HCT116 (cell line): ENCODE measurements at regions not wholly inside any gene's neighbourhood (a gene's known extent, or its start where the extent isn't known, plus 50 kb on each side); places are given as distances from the start of the nearest gene placed in this dataset.
"Not testable (repeated sequence)": the region's sequence is repeated elsewhere in the genome, so short reads cannot be mapped to it uniquely, and the experiment has no call there.

ENCODE experiments used
- ATAC-seq: fragments of 200-7000 bp; cut with Tn5 transposase; 2 replicates; pipeline ENCODE4 v1.9.1; 2020; ENCODE audit warnings: mild to moderate bottlenecking, moderate library complexity
- BruUV-seq: library from RNA; stranded (reverse); fragments of 400-500 nt; replicated peaks from 2 replicates; lab custom pipeline; 2021; lab: Mats Ljungman, UMichigan
- CTCF ChIA-PET: fragments of 300-600 bp; sonication (Branson Sonifier 250); formaldehyde crosslinking; loops from one replicate; lab custom pipeline; 2021; ENCODE audit warnings: antibody characterized with exemption; lab: Charles Lee
- POLR2A ChIA-PET: fragments of 300-600, 350-600 bp; sonication (Branson Sonifier 250); formaldehyde crosslinking; loops from one replicate; lab custom pipeline; 2021; ENCODE audit warnings: antibody characterized with exemption; lab: Charles Lee
- RAD21 ChIA-PET, 2 experiments: fragments of 300-600 bp; sonication (Branson Sonifier 250); formaldehyde crosslinking; loops; one replicate each; lab custom pipeline; 2023; ENCODE audit warnings: low total read pairs in 2 of 2; ENCODE audit not compliant: uncharacterized antibody in 2 of 2, unreplicated experiment in 2 of 2, low non-redundant PET in 1 of 2; lab: Charles Lee
- DNase-seq: peaks from one replicate; pipeline ENCODE4 v3.0.0-alpha.2; 2010; ENCODE audit warnings: low read depth, low spot score
- H2AFZ ChIP-seq: fragments of 200-600 bp; shearing (Covaris generic), sonication (generic); 2 replicates; pipeline ENCODE4 v1.6.1; 2017; ENCODE audit warnings: low read depth, mixed run types, mixed read lengths, antibody characterized with exemption, low read length; ENCODE audit not compliant: poor library complexity, severe bottlenecking
- H3K27ac ChIP-seq: 2 replicates; pipeline ENCODE4 v1.5.1; 2012; ENCODE audit warnings: low read depth, low read length
- H3K27me3 ChIP-seq: fragments of 200-600 bp; sonication (generic); 2 replicates; pipeline ENCODE4 v1.6.1; 2016; ENCODE audit warnings: mixed run types, low read length, mixed read lengths; ENCODE audit not compliant: insufficient read depth
- H3K36me3 ChIP-seq, 2 experiments: fragments of 200-500 bp in 1 of 2; fragments of 200-600 bp in 1 of 2; sonication (Bioruptor generic) in 1 of 2; sonication (generic) in 1 of 2; 2 replicates each; pipeline versions ENCODE4 v1.5.1 to v1.6.1; 2014 to 2016; ENCODE audit warnings: low read length in 2 of 2, inconsistent platforms in 1 of 2, mixed read lengths in 1 of 2, mixed run types in 1 of 2; ENCODE audit not compliant: insufficient read depth in 2 of 2, control insufficient read depth in 1 of 2
- H3K4me1 ChIP-seq, 2 experiments: fragments of 200-600 bp in 1 of 2; sonication (generic) in 1 of 2; 2 replicates each; pipeline versions ENCODE4 v1.5.1 to v1.6.1; 2012 to 2017; ENCODE audit warnings: low read length in 2 of 2, inconsistent platforms in 1 of 2, mild to moderate bottlenecking in 1 of 2, mixed read lengths in 1 of 2, mixed run types in 1 of 2, moderate library complexity in 1 of 2; ENCODE audit not compliant: insufficient read depth in 2 of 2, control insufficient read depth in 1 of 2
- H3K4me2 ChIP-seq: fragments of 200-600 bp; sonication (generic); 2 replicates; pipeline ENCODE4 v1.6.1; 2017; ENCODE audit warnings: mixed run types, low read length, mixed read lengths
- H3K4me3 ChIP-seq, 2 experiments: fragments of 200-600 bp in 1 of 2; sonication (generic) in 1 of 2; replicated peaks in 1 of 2; 2 replicates each; pipeline ENCODE4 v1.5.1; 2011 to 2016; ENCODE audit warnings: low read length in 2 of 2, control low read depth in 1 of 2, low read depth in 1 of 2, mild to moderate bottlenecking in 1 of 2, mixed read lengths in 1 of 2, mixed run types in 1 of 2
- H3K79me2 ChIP-seq: fragments of 200-600 bp; sonication (generic); 2 replicates; pipeline ENCODE4 v1.6.1; 2017; ENCODE audit warnings: mild to moderate bottlenecking, mixed run types, low read length, moderate library complexity, mixed read lengths; ENCODE audit not compliant: insufficient read depth
- H3K9ac ChIP-seq: fragments of 200-600 bp; sonication (generic); 2 replicates; pipeline ENCODE4 v1.6.1; 2016; ENCODE audit warnings: low read length, mixed read lengths
- H3K9me2 ChIP-seq: fragments of 200-600 bp; sonication (generic), shearing (Covaris generic); 2 replicates; pipeline ENCODE4 v1.6.1; 2017; ENCODE audit warnings: mixed run types, mild to moderate bottlenecking, moderate library complexity; ENCODE audit not compliant: insufficient read depth
- H3K9me3 ChIP-seq, 2 experiments: fragments of 200-500 bp in 1 of 2; fragments of 200-600 bp in 1 of 2; sonication (Bioruptor generic) in 1 of 2; sonication (generic) in 1 of 2; 2 replicates each; pipeline ENCODE4 v1.6.1; 2014 to 2017; ENCODE audit warnings: low read length in 2 of 2, mixed read lengths in 2 of 2, inconsistent platforms in 1 of 2, low read depth in 1 of 2, mild to moderate bottlenecking in 1 of 2, mixed run types in 1 of 2, moderate library complexity in 1 of 2; ENCODE audit not compliant: control insufficient read depth in 1 of 2, insufficient read depth in 1 of 2
- H4K20me1 ChIP-seq: fragments of 200-600 bp; sonication (generic), shearing (Covaris generic); 2 replicates; pipeline ENCODE4 v1.6.1; 2017; ENCODE audit warnings: mixed run types, mild to moderate bottlenecking, moderate library complexity; ENCODE audit not compliant: insufficient read depth
- CEBPB ChIP-seq: IDR thresholded peaks from 2 replicates; pipeline ENCODE4 v1.6.1; 2012; ENCODE audit warnings: low read depth
- EGR1 ChIP-seq: IDR thresholded peaks from 2 replicates; pipeline ENCODE4 v1.6.1; 2012; ENCODE audit warnings: low read depth
- ELF1 ChIP-seq: IDR thresholded peaks from 2 replicates; pipeline ENCODE4 v1.6.1; 2012; ENCODE audit warnings: low read depth, borderline replicate concordance
- FOSL1 ChIP-seq: IDR thresholded peaks from 2 replicates; pipeline ENCODE4 v1.6.1; 2012; ENCODE audit warnings: low read depth
- JUND ChIP-seq: IDR thresholded peaks from 2 replicates; pipeline ENCODE4 v1.6.1; 2012
- POLR2AphosphoS5 ChIP-seq: IDR thresholded peaks from 2 replicates; pipeline ENCODE4 v1.6.1; 2011; ENCODE audit warnings: mild to moderate bottlenecking, low read depth, low read length, moderate library complexity
- RAD21 ChIP-seq: IDR thresholded peaks from 2 replicates; pipeline ENCODE4 v1.6.1; 2012; ENCODE audit warnings: low read depth, mild to moderate bottlenecking
- SIN3A ChIP-seq: IDR thresholded peaks from 2 replicates; pipeline ENCODE4 v1.6.1; 2012; ENCODE audit warnings: low read depth
- SP1 ChIP-seq: IDR thresholded peaks from 2 replicates; pipeline ENCODE4 v1.6.1; 2012; ENCODE audit warnings: low read depth
- TCF7L2 ChIP-seq: IDR thresholded peaks from 2 replicates; pipeline ENCODE4 v1.7.0; 2011; ENCODE audit warnings: borderline replicate concordance, inconsistent platforms; ENCODE audit not compliant: insufficient read depth, insufficient read length; ENCODE audit errors: extremely low read depth
- ZBTB33 ChIP-seq: IDR thresholded peaks from 2 replicates; pipeline ENCODE4 v1.6.1; 2011; ENCODE audit warnings: mild to moderate bottlenecking, low read length, moderate library complexity; ENCODE audit not compliant: insufficient replicate concordance; ENCODE audit errors: extremely low read depth
- intact Hi-C: fragments of 100-400 bp; cut with micrococcal nuclease; formaldehyde crosslinking; loops from 2 replicates; pipeline ENCODE4 v1.10.0; 2022
- TF ChIP-seq, protein P1 (sequence below): IDR thresholded peaks from 2 replicates; pipeline ENCODE4 v1.6.1; 2012; ENCODE audit warnings: low read depth
- TF ChIP-seq, protein P2 (sequence below): IDR thresholded peaks from 2 replicates; pipeline ENCODE4 v1.6.1; 2012

GRCh38 chr14:82814339-82814738 is 1280.7 kb upstream of the SEL1L start:
- H3K4me1 ChIP-seq, BruUV-seq, H2AFZ ChIP-seq, H3K27ac ChIP-seq, ATAC-seq, H3K4me2 ChIP-seq, H3K36me3 ChIP-seq, H3K9me3 ChIP-seq, H4K20me1 ChIP-seq, H3K9me2 ChIP-seq, CTCF ChIA-PET, H3K27me3 ChIP-seq, RAD21 ChIA-PET, H3K79me2 ChIP-seq, H3K9ac ChIP-seq, intact Hi-C loops, DNase-seq, POLR2A ChIA-PET, H3K4me3 ChIP-seq: not testable (repeated sequence)

GRCh38 chr14:82830596-82830995 is 1296.9 kb upstream of the SEL1L start:
- H4K20me1 ChIP-seq, result no peaks in the 10 kb centered on the region
- no peaks in the 10 kb centered on the region for H3K4me1 ChIP-seq
- H3K27ac ChIP-seq, result no peak overlapping the region
- intact Hi-C loops, result no loop called here
- no peaks in the 10 kb centered on the region for H3K36me3 ChIP-seq
- no peak for DNase-seq
- CTCF ChIA-PET, result no interaction called here
- no peaks in the 10 kb centered on the region for H3K27me3 ChIP-seq
- TF ChIP-seq SP1, result no peak
- TF ChIP-seq, protein P1, sequence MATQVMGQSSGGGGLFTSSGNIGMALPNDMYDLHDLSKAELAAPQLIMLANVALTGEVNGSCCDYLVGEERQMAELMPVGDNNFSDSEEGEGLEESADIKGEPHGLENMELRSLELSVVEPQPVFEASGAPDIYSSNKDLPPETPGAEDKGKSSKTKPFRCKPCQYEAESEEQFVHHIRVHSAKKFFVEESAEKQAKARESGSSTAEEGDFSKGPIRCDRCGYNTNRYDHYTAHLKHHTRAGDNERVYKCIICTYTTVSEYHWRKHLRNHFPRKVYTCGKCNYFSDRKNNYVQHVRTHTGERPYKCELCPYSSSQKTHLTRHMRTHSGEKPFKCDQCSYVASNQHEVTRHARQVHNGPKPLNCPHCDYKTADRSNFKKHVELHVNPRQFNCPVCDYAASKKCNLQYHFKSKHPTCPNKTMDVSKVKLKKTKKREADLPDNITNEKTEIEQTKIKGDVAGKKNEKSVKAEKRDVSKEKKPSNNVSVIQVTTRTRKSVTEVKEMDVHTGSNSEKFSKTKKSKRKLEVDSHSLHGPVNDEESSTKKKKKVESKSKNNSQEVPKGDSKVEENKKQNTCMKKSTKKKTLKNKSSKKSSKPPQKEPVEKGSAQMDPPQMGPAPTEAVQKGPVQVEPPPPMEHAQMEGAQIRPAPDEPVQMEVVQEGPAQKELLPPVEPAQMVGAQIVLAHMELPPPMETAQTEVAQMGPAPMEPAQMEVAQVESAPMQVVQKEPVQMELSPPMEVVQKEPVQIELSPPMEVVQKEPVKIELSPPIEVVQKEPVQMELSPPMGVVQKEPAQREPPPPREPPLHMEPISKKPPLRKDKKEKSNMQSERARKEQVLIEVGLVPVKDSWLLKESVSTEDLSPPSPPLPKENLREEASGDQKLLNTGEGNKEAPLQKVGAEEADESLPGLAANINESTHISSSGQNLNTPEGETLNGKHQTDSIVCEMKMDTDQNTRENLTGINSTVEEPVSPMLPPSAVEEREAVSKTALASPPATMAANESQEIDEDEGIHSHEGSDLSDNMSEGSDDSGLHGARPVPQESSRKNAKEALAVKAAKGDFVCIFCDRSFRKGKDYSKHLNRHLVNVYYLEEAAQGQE, result no peak
- TF ChIP-seq, protein P2, sequence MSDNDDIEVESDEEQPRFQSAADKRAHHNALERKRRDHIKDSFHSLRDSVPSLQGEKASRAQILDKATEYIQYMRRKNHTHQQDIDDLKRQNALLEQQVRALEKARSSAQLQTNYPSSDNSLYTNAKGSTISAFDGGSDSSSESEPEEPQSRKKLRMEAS, result no peak
- TF ChIP-seq RAD21, result no peak
- TF ChIP-seq FOSL1, result no peak
- no peak for TF ChIP-seq ELF1
- TF ChIP-seq SIN3A, result no peak
- TF ChIP-seq TCF7L2, result no peak
- no peak for TF ChIP-seq EGR1
- TF ChIP-seq CEBPB, result no peak
- no peak for TF ChIP-seq JUND
- TF ChIP-seq ZBTB33, result no peak
- TF ChIP-seq POLR2AphosphoS5, result no peak
- RAD21 ChIA-PET, result no interaction called here
- H3K4me3 ChIP-seq, result no peak overlapping the region
- peaks cover 13 to 18% of the 10 kb centered on the region in 2 experiments; a peak in 3 of 4 replicates for H3K9me3 ChIP-seq
- H3K9me2 ChIP-seq, result no peaks in the 10 kb centered on the region
- POLR2A ChIA-PET, result no interaction called here
- H3K9ac ChIP-seq, result no peak overlapping the region
- H3K4me2 ChIP-seq, result no peak overlapping the region
- H2AFZ ChIP-seq, result no peak overlapping the region
- H3K79me2 ChIP-seq, result no peaks in the 10 kb centered on the region
- BruUV-seq, result no TSS peak
- ATAC-seq, result no peak
